H1 (cell line): ENCODE measurements at regions not wholly inside any gene's neighbourhood (a gene's known extent, or its start where the extent isn't known, plus 50 kb on each side); places are given as distances from the start of the nearest gene placed in this dataset.

Experiments
- CTCF ChIA-PET: fragments of 300-600 bp; sonication (Branson Sonifier 250); formaldehyde crosslinking; loops from one replicate; lab custom pipeline; 2021; ENCODE audit not compliant: partially characterized antibody; lab: Charles Lee
- POLR2A ChIA-PET: fragments of 300-600 bp; sonication (Branson Sonifier 250); formaldehyde crosslinking; loops from one replicate; lab custom pipeline; 2021; ENCODE audit warnings: inconsistent platforms; ENCODE audit not compliant: partially characterized antibody; lab: Charles Lee
- DNase-seq, 2 experiments: peaks; one replicate each; pipeline versions ENCODE4 v3.0.0 to v3.0.0-alpha.2; 2010 to 2022; ENCODE audit warnings: low spot score in 2 of 2, low read depth in 1 of 2, mixed read lengths in 1 of 2
- FAIRE-seq: peaks from 2 replicates; lab custom pipeline; 2011; peaks lifted over from hg19 to GRCh38; lab: Jason Lieb, UNC
- H2AFZ ChIP-seq: 2 replicates; pipeline ENCODE4 v1.8.1; 2012; ENCODE audit warnings: low read length, inconsistent platforms
- H2AK5ac ChIP-seq: 2 replicates; pipeline ENCODE4 v1.6.1; 2013; ENCODE audit warnings: low read depth, low read length
- H2BK120ac ChIP-seq: replicated peaks from 2 replicates; pipeline ENCODE3; 2013; ENCODE audit warnings: low read depth, low read length, inconsistent platforms
- H2BK12ac ChIP-seq: 2 replicates; pipeline ENCODE4 v1.6.1; 2013; ENCODE audit warnings: low read depth, low read length
- H2BK15ac ChIP-seq: 2 replicates; pipeline ENCODE4 v1.6.1; 2013; ENCODE audit warnings: low read length
- H2BK20ac ChIP-seq: 2 replicates; pipeline ENCODE4 v1.6.1; 2013; ENCODE audit warnings: low read length
- H2BK5ac ChIP-seq: 2 replicates; pipeline ENCODE4 v1.6.1; 2013; ENCODE audit warnings: low read depth, low read length
- H3K14ac ChIP-seq: 2 replicates; pipeline ENCODE4 v1.6.1; 2013; ENCODE audit warnings: inconsistent platforms; ENCODE audit not compliant: insufficient read length
- H3K18ac ChIP-seq: 2 replicates; pipeline ENCODE4 v1.6.1; 2013; ENCODE audit warnings: low read length; ENCODE audit errors: extremely low read depth
- H3K23ac ChIP-seq: 2 replicates; pipeline ENCODE4 v1.6.1; 2013; ENCODE audit warnings: inconsistent platforms; ENCODE audit not compliant: insufficient read length
- H3K23me2 ChIP-seq: 2 replicates; pipeline ENCODE4 v1.6.1; 2013; ENCODE audit warnings: low read depth, low read length
- H3K27ac ChIP-seq: 2 replicates; pipeline ENCODE4 v1.6.1; 2011; ENCODE audit warnings: low read depth, low read length, inconsistent platforms
- H3K27me3 ChIP-seq, 4 experiments: replicated peaks in 1 of 4; 1 replicate in 1 of 4; 2 replicates in 3 of 4; pipeline versions ENCODE4 v1.6.1 to v1.8.1; 2011 to 2013; ENCODE audit warnings: low read length in 3 of 4, mild to moderate bottlenecking in 3 of 4, inconsistent platforms in 2 of 4, mixed read lengths in 2 of 4, moderate library complexity in 1 of 4; ENCODE audit not compliant: control insufficient read depth in 3 of 4, insufficient read depth in 3 of 4; ENCODE audit errors: extremely low read depth in 1 of 4
- H3K36me3 ChIP-seq, 4 experiments: 2 replicates each; pipeline versions ENCODE4 v1.6.1 to v1.8.1; 2011 to 2013; ENCODE audit warnings: mild to moderate bottlenecking in 4 of 4, low read length in 3 of 4, moderate library complexity in 2 of 4, control low read depth in 1 of 4, inconsistent platforms in 1 of 4; ENCODE audit not compliant: insufficient read depth in 4 of 4, control insufficient read depth in 2 of 4
- H3K4ac ChIP-seq: replicated peaks from 2 replicates; pipeline ENCODE3; 2013; ENCODE audit warnings: low read length, low read depth, mixed read lengths, inconsistent platforms; ENCODE audit not compliant: insufficient read length
- H3K4me1 ChIP-seq, 4 experiments: replicated peaks in 1 of 4; 1 replicate in 1 of 4; 2 replicates in 3 of 4; pipeline versions ENCODE4 v1.6.1 to v1.8.1; 2011 to 2013; ENCODE audit warnings: low read length in 3 of 4, inconsistent platforms in 2 of 4, mixed read lengths in 1 of 4; ENCODE audit not compliant: insufficient read depth in 4 of 4, control insufficient read depth in 3 of 4
- H3K4me2 ChIP-seq, 2 experiments: 2 replicates each; pipeline versions ENCODE4 v1.6.1 to v1.8.1; 2011 to 2013; ENCODE audit warnings: low read depth in 2 of 2, low read length in 2 of 2, control low read depth in 1 of 2, inconsistent platforms in 1 of 2, mild to moderate bottlenecking in 1 of 2; ENCODE audit not compliant: insufficient read depth in 1 of 2
- H3K4me3 ChIP-seq, 4 experiments: fragments of 200-600, 300-600 bp in 1 of 4; sonication (generic), shearing (Covaris generic), sonication (Bioruptor Twin) in 1 of 4; 2 replicates each; pipeline versions ENCODE4 v1.5.1 to v1.8.1; 2011 to 2016; ENCODE audit warnings: low read length in 4 of 4, low read depth in 3 of 4, control low read depth in 2 of 4, inconsistent platforms in 2 of 4, mild to moderate bottlenecking in 2 of 4, mixed read lengths in 1 of 4, moderate library complexity in 1 of 4; ENCODE audit not compliant: insufficient read depth in 2 of 4; ENCODE audit errors: extremely low read depth in 1 of 4
- H3K56ac ChIP-seq: replicated peaks from 2 replicates; pipeline ENCODE3; 2013; ENCODE audit warnings: low read depth, mild to moderate bottlenecking, mixed read lengths, low read length, inconsistent platforms; ENCODE audit not compliant: insufficient read length
- H3K79me1 ChIP-seq: 2 replicates; pipeline ENCODE4 v1.6.1; 2013; ENCODE audit warnings: low read depth, low read length, control low read depth
- H3K79me2 ChIP-seq, 2 experiments: 2 replicates each; pipeline versions ENCODE4 v1.6.1 to v1.8.1; 2012 to 2013; ENCODE audit warnings: low read length in 2 of 2, mild to moderate bottlenecking in 2 of 2, inconsistent platforms in 1 of 2; ENCODE audit not compliant: insufficient read depth in 2 of 2, control insufficient read depth in 1 of 2
- H3K9ac ChIP-seq, 4 experiments: replicated peaks in 1 of 4; 1 replicate in 1 of 4; 2 replicates in 3 of 4; pipeline versions ENCODE4 v1.6.1 to v1.8.1; 2011 to 2013; ENCODE audit warnings: low read depth in 3 of 4, low read length in 3 of 4, control low read depth in 2 of 4, mild to moderate bottlenecking in 2 of 4, moderate library complexity in 2 of 4, inconsistent platforms in 1 of 4; ENCODE audit errors: extremely low read depth in 1 of 4
- H3K9me3 ChIP-seq, 2 experiments: 2 replicates each; pipeline versions ENCODE4 v1.6.1 to v1.8.1; 2012 to 2013; ENCODE audit warnings: mild to moderate bottlenecking in 2 of 2, moderate library complexity in 2 of 2, control low read depth in 1 of 2, inconsistent platforms in 1 of 2, low read depth in 1 of 2, low read length in 1 of 2, mixed read lengths in 1 of 2; ENCODE audit not compliant: insufficient read depth in 2 of 2
- H4K20me1 ChIP-seq, 2 experiments: replicated peaks in 1 of 2; 2 replicates each; pipeline versions ENCODE3 to v1.8.1; 2011 to 2013; ENCODE audit warnings: inconsistent platforms in 2 of 2, low read length in 2 of 2, mild to moderate bottlenecking in 1 of 2; ENCODE audit not compliant: insufficient read depth in 2 of 2, control insufficient read depth in 1 of 2
- H4K5ac ChIP-seq: 2 replicates; pipeline ENCODE4 v1.6.1; 2013; ENCODE audit warnings: low read length, low read depth, mixed read lengths, inconsistent platforms; ENCODE audit not compliant: insufficient read length
- H4K8ac ChIP-seq: 2 replicates; pipeline ENCODE4 v1.8.0; 2013; ENCODE audit warnings: mild to moderate bottlenecking, moderate library complexity, low read length, inconsistent platforms; ENCODE audit not compliant: insufficient read depth; ENCODE audit errors: extremely low read depth
- H4K91ac ChIP-seq: replicated peaks from 2 replicates; pipeline ENCODE3; 2013; ENCODE audit warnings: low read length, mixed read lengths, inconsistent platforms; ENCODE audit not compliant: insufficient read length
- BACH1 ChIP-seq: IDR thresholded peaks from 2 replicates; pipeline ENCODE4 v1.6.1; 2012; ENCODE audit warnings: low read length, improper control_type of control experiment
- CBX5 ChIP-seq: fragments of 300-800, 300-1000 bp; sonication (generic); IDR thresholded peaks from 2 replicates; pipeline ENCODE4 v1.7.1; 2016; ENCODE audit warnings: antibody characterized with exemption, low read length, low read depth
- CHD1 ChIP-seq: IDR thresholded peaks from 2 replicates; pipeline ENCODE4 v1.6.1; 2012; ENCODE audit warnings: low read depth, low read length, improper control_type of control experiment
- HDAC2 ChIP-seq, 2 experiments: fragments of 300-600 bp in 1 of 2; sonication (generic) in 1 of 2; IDR thresholded peaks; 2 replicates each; pipeline ENCODE4 v1.6.1; 2011 to 2012; ENCODE audit warnings: low read depth in 2 of 2, low read length in 2 of 2, mild to moderate bottlenecking in 2 of 2, moderate library complexity in 2 of 2, borderline replicate concordance in 1 of 2, inconsistent platforms in 1 of 2
- TEAD4 ChIP-seq: IDR thresholded peaks from 2 replicates; pipeline ENCODE4 v1.6.1; 2012; ENCODE audit warnings: low read depth, low read length, inconsistent platforms, mixed read lengths
- WGBS, 2 experiments: shearing (Covaris generic) in 1 of 2; methylation state at CpG; one replicate each; pipeline versions ENCODE4 v1.1.6 to v1.1.7; 2013 to 2015; ENCODE audit warnings: low lambda C conversion rate in 2 of 2, mixed read lengths in 2 of 2, inconsistent platforms in 1 of 2, low coverage in 1 of 2, missing lambda C conversion rate in 1 of 2; ENCODE audit not compliant: insufficient replicate concordance in 2 of 2, insufficient coverage in 1 of 2, insufficient read length in 1 of 2; ENCODE audit errors: extremely low coverage in 1 of 2, missing lambda C conversion rate in 1 of 2; 5-methylcytosine and 5-hydroxymethylcytosine counted together

DNA sequence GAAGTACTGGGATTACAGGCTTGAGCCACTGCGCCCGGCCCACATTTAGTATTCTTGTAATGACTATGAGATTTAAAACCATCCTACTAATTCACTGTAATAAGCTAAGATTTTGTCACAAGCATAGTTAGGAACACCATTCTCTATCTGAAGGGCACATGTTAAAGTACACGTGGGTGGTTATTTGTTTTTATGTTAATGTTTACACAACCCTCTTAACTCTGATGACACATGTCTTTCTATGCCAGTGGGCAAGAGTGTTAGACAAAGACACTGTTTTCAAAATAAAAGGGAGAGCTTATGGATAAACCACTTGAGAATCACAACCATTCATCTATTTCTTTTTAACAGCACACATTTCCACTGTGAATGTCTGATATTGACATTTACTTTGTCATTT lies 537.6 kb upstream of the IL12A start:
- H4K8ac ChIP-seq: no peak overlapping the region
- H4K20me1 ChIP-seq: no peaks in the 10 kb centered on the region
- no peak overlapping the region for H4K91ac ChIP-seq
- H2BK120ac ChIP-seq: no peak overlapping the region
- no peak overlapping the region for H3K14ac ChIP-seq
- H2BK15ac ChIP-seq: no peak overlapping the region
- H2BK12ac ChIP-seq: no peak overlapping the region
- 94% methylated on average over 3 of the region's 3 CpGs; no CpG with 5 or more reads in 1 of the 2 experiments for WGBS, 2 experiments
- H3K9me3 ChIP-seq: no peaks in the 10 kb centered on the region
- no peak overlapping the region for H3K27ac ChIP-seq
- no peak overlapping the region for H3K23ac ChIP-seq
- no peaks in the 10 kb centered on the region for H3K27me3 ChIP-seq
- H2AK5ac ChIP-seq: no peak overlapping the region
- H3K36me3 ChIP-seq: no peaks in the 10 kb centered on the region
- no peak overlapping the region for H3K4ac ChIP-seq
- FAIRE-seq (no peak), DNase-seq (no peak)
- no peak overlapping the region for H4K5ac ChIP-seq
- H3K79me2 ChIP-seq: no peaks in the 10 kb centered on the region
- H3K9ac ChIP-seq: no peak overlapping the region
- H2BK5ac ChIP-seq: no peak overlapping the region
- H3K23me2 ChIP-seq: no peaks in the 10 kb centered on the region
- H3K4me1 ChIP-seq: peaks cover 2 to 9% (median 7%) of the 10 kb centered on the region in 4 experiments; a peak in 4 of 7 replicates
- no peak overlapping the region for H3K4me3 ChIP-seq
- H3K18ac ChIP-seq: no peak overlapping the region
- TF ChIP-seq CHD1 (no peak), TEAD4 (no peak), BACH1 (no peak), CBX5 (no peak), HDAC2 (IDR thresholded peaks at IDR 0.05; ENCODE audit: borderline replicate concordance in 1 of 2, low read depth in 2 of 2, low read length in 2 of 2) (no peak)
- TF ChIP-seq, all 59 proteins: peak for 0
- Histone ChIP-seq H2AFZ (no peak overlapping the region), H2BK20ac (no peak overlapping the region), H3K4me2 (no peak overlapping the region), H3K56ac (no peak overlapping the region), H3K79me1 (no peaks in the 10 kb centered on the region)
- ChIA-PET CTCF (interaction anchor here (0.7 to 1.1 kb wide), 3 partner anchors 21 to 129 kb away, joined by 3 read pairs; no protein-coding TSS in a partner anchor), POLR2A (no interaction called here)
